K562 (cell line): ENCODE measurements at regions not wholly inside any gene's neighbourhood (a gene's known extent, or its start where the extent isn't known, plus 50 kb on each side); places are given as distances from the start of the nearest gene placed in this dataset.

ENCODE experiments used
- ATAC-seq: fragments of 200-7000 bp; cut with Tn5 transposase; 3 replicates; pipeline ENCODE4 v1.9.1; 2020; ENCODE audit warnings: moderate library complexity
- BruUV-seq: library from RNA; stranded (reverse); fragments of 400-500 nt; replicated peaks from 2 replicates; lab custom pipeline; 2021; lab: Mats Ljungman, UMichigan
- CTCF ChIA-PET: fragments of 300-600 bp; formaldehyde crosslinking; extraction: SDS; loops from one replicate; lab custom pipeline; 2021; ENCODE audit warnings: low intra/inter-chr PET ratio; lab: Yijun Ruan, JAX
- POLR2A ChIA-PET: fragments of 300-600, 350-650 bp; sonication (Branson Sonifier 250); formaldehyde crosslinking; extraction: SDS; loops from one replicate; lab custom pipeline; 2021; ENCODE audit warnings: antibody characterized with exemption, inconsistent platforms; lab: Yijun Ruan, JAX
- DNase-seq, 4 experiments: peaks; one replicate each; pipeline versions ENCODE4 v3.0.0 to v3.0.0-alpha.2; 2011 to 2018; ENCODE audit warnings: low spot score in 3 of 4, mixed read lengths in 3 of 4; ENCODE audit errors: extremely low read depth in 1 of 4
- FAIRE-seq: peaks from 2 replicates; lab custom pipeline; 2011; peaks lifted over from hg19 to GRCh38; lab: Jason Lieb, UNC
- H2AFZ ChIP-seq: 2 replicates; pipeline ENCODE4 v1.6.0; 2011; ENCODE audit warnings: low read depth, low read length, control low read depth, inconsistent platforms
- H3K27ac ChIP-seq: fragments of 200-600 bp; 3 replicates; pipeline ENCODE4 v1.8.0; 2011; ENCODE audit warnings: low read depth, mild to moderate bottlenecking, control low read depth, inconsistent platforms, low read length, moderate library complexity, mixed read lengths; ENCODE audit errors: extremely low read depth
- H3K27me3 ChIP-seq, 2 experiments: fragments of 300-600 bp in 1 of 2; 2 replicates in 1 of 2; 3 replicates in 1 of 2; pipeline versions ENCODE4 v1.6.0 to v1.8.0; 2011; ENCODE audit warnings: inconsistent platforms in 2 of 2, low read length in 2 of 2, mild to moderate bottlenecking in 1 of 2, mixed read lengths in 1 of 2, moderate library complexity in 1 of 2; ENCODE audit not compliant: control insufficient read depth in 2 of 2, insufficient read depth in 2 of 2
- H3K36me3 ChIP-seq: fragments of 300-600 bp; 3 replicates; pipeline ENCODE4 v1.8.0; 2011; ENCODE audit warnings: mild to moderate bottlenecking, low read length, inconsistent platforms; ENCODE audit not compliant: control insufficient read depth, insufficient read depth
- H3K4me1 ChIP-seq, 2 experiments: fragments of 200-600 bp in 1 of 2; replicated peaks in 1 of 2; 2 replicates in 1 of 2; 3 replicates in 1 of 2; pipeline versions ENCODE4 v1.5.1 to v1.8.0; 2011; ENCODE audit warnings: inconsistent platforms in 2 of 2, low read length in 2 of 2, mild to moderate bottlenecking in 1 of 2, mixed read lengths in 1 of 2, moderate library complexity in 1 of 2; ENCODE audit not compliant: control insufficient read depth in 2 of 2, insufficient read depth in 2 of 2
- H3K4me2 ChIP-seq: 2 replicates; pipeline ENCODE4 v1.6.1; 2011; ENCODE audit warnings: low read length, control low read depth, inconsistent platforms, mixed read lengths; ENCODE audit not compliant: insufficient read depth
- H3K4me3 ChIP-seq: fragments of 200-600 bp; sonication (generic), shearing (Covaris generic); 2 replicates; pipeline ENCODE4 v1.5.1; 2016; ENCODE audit warnings: control low read depth, inconsistent platforms
- H3K79me2 ChIP-seq: fragments of 200-600 bp; 3 replicates; pipeline ENCODE4 v1.8.0; 2011; ENCODE audit warnings: low read length, inconsistent platforms; ENCODE audit not compliant: control insufficient read depth, insufficient read depth
- H3K9ac ChIP-seq, 2 experiments: 2 replicates each; pipeline versions ENCODE4 v1.6.0 to v1.6.1; 2011; ENCODE audit warnings: low read depth in 2 of 2, low read length in 2 of 2, control low read depth in 1 of 2, inconsistent platforms in 1 of 2, mild to moderate bottlenecking in 1 of 2, mixed read lengths in 1 of 2; ENCODE audit not compliant: insufficient read depth in 1 of 2
- H3K9me1 ChIP-seq: one replicate; pipeline ENCODE4 v1.6.0; 2011; ENCODE audit warnings: inconsistent platforms, mild to moderate bottlenecking, low read length, moderate library complexity; ENCODE audit not compliant: control insufficient read depth, insufficient read depth
- H3K9me3 ChIP-seq: replicated peaks from 2 replicates; pipeline ENCODE4 v1.5.1; 2011; ENCODE audit warnings: low read depth, low read length, inconsistent platforms; ENCODE audit not compliant: control insufficient read depth, insufficient read depth
- H4K20me1 ChIP-seq: replicated peaks from 2 replicates; pipeline ENCODE4 v1.6.1; 2011; ENCODE audit warnings: low read length, inconsistent platforms, mixed read lengths; ENCODE audit not compliant: control insufficient read depth, insufficient read depth
- ADNP ChIP-seq: fragments of 200-800 bp; sonication (Bioruptor generic); IDR thresholded peaks from 2 replicates; pipeline ENCODE4 v1.6.1; 2016; ENCODE audit warnings: missing genetic modification characterization, missing compliant biosample characterization
- MEIS2 ChIP-seq: fragments of 450-650 bp; IDR thresholded peaks from 2 replicates; pipeline ENCODE4 v1.6.1; 2014; ENCODE audit warnings: mild to moderate bottlenecking; ENCODE audit not compliant: partially characterized antibody
- RAD21 ChIP-seq, 2 experiments: fragments of 250-450 bp in 1 of 2; fragments of 450-650 bp in 1 of 2; sonication (Bioruptor Pico) in 1 of 2; formaldehyde crosslinking in 1 of 2; IDR thresholded peaks in 1 of 2; conservative IDR thresholded peaks in 1 of 2; 2 replicates each; pipeline versions ENCODE4 v1.4.0 to v1.8.0; 2020 to 2022; ENCODE audit warnings: mild to moderate bottlenecking in 2 of 2, moderate library complexity in 1 of 2
- WGBS: fragments of 100-300 bp; shearing (Covaris generic); methylation state at CpG from one replicate; pipeline ENCODE4 v1.1.6; 2016; ENCODE audit warnings: low coverage, mixed read lengths; ENCODE audit not compliant: insufficient coverage; ENCODE audit errors: missing lambda C conversion rate; 5-methylcytosine and 5-hydroxymethylcytosine counted together
- in situ Hi-C: fragments of 300-500 bp; cut with MboI; formaldehyde crosslinking; loops from 4 replicates; pipeline ENCODE4 v1.15.0; 2018; ENCODE audit warnings: inconsistent platforms, mixed read lengths
- intact Hi-C: fragments of 100-400 bp; cut with micrococcal nuclease; formaldehyde crosslinking; loops from 2 replicates; pipeline ENCODE4 v1.14.2; 2022
- TF ChIP-seq, protein P1 (sequence below), 3 experiments: IDR thresholded peaks in 2 of 3; conservative IDR thresholded peaks in 1 of 3; 2 replicates each; pipeline ENCODE4 v1.5.1; 2011 to 2012; ENCODE audit warnings: low read length in 3 of 3, mild to moderate bottlenecking in 3 of 3, control low read depth in 2 of 3, improper control_type of control experiment in 1 of 3, inconsistent platforms in 1 of 3, low read depth in 1 of 3, mixed read lengths in 1 of 3, moderate library complexity in 1 of 3; ENCODE audit not compliant: insufficient read depth in 2 of 3
- TF ChIP-seq, protein P2 (sequence below), 2 experiments: fragments of 450-650 bp; formaldehyde crosslinking in 1 of 2; IDR thresholded peaks; 2 replicates each; pipeline versions ENCODE4 v1.4.0 to v1.6.1; 2014 to 2020; ENCODE audit warnings: mild to moderate bottlenecking in 2 of 2, borderline replicate concordance in 1 of 2, low read depth in 1 of 2

DNA sequence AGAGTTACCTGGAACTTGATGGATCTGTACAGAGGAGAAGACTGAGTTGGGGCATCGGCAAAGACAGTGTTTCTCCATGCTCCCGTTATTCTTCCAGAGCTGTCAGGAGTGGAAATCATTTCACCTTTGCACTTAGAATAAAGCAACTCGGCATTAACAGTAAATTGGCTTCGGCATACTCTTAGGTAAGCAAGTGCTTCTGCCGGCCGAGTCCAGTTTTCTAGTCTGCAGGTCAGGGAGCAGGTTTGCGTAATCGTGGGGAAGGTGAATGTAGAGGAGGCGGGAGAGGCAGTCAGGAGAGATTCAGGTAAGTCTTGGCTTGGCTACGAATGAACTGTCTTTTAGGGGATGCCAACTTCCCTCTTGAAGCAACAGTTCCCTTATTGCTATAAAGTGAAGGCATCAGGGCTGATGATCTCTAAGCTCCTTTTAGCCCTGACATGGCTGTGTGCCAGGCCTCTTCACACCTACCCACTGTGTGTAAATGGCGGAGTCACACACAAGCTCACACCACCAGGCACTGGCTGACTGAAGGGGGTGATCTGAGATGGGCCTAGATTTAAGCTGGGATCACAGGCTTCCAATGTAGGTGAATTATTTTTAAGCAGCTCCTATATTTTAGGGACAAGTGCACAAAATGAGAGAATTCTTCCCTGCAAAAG is 127.1 kb downstream of the GATA3 start:
- CTCF ChIA-PET: no interaction called here
- no peak for FAIRE-seq
- POLR2A ChIA-PET: interaction anchor here (0.6 kb wide), 1 partner anchor 193 kb away, joined by 3 read pairs; no protein-coding TSS in a partner anchor

More for the DNA sequence above, 127.1 kb downstream of the GATA3 start:
- DNase-seq (no peak), ATAC-seq (no peak)
- in situ Hi-C loops (no loop called here), intact Hi-C loops (no loop called here)
- no peak overlapping the region for H3K4me3 ChIP-seq
- no peak overlapping the region for H3K9ac ChIP-seq
- H3K4me2 ChIP-seq: no peak overlapping the region
- H3K36me3 ChIP-seq: no peaks in the 10 kb centered on the region
- H3K27ac ChIP-seq: no peak overlapping the region
- no peaks in the 10 kb centered on the region for H3K4me1 ChIP-seq
- H3K9me3 ChIP-seq: no peaks in the 10 kb centered on the region
- TF ChIP-seq, protein P1, sequence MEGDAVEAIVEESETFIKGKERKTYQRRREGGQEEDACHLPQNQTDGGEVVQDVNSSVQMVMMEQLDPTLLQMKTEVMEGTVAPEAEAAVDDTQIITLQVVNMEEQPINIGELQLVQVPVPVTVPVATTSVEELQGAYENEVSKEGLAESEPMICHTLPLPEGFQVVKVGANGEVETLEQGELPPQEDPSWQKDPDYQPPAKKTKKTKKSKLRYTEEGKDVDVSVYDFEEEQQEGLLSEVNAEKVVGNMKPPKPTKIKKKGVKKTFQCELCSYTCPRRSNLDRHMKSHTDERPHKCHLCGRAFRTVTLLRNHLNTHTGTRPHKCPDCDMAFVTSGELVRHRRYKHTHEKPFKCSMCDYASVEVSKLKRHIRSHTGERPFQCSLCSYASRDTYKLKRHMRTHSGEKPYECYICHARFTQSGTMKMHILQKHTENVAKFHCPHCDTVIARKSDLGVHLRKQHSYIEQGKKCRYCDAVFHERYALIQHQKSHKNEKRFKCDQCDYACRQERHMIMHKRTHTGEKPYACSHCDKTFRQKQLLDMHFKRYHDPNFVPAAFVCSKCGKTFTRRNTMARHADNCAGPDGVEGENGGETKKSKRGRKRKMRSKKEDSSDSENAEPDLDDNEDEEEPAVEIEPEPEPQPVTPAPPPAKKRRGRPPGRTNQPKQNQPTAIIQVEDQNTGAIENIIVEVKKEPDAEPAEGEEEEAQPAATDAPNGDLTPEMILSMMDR (IDR thresholded peaks at IDR 0.05 in 2 of 3, conservative IDR thresholded peaks at IDR 0.05 in 1 of 3; ENCODE audit: insufficient read depth in 2 of 3, low read depth in 1 of 3, low read length in 3 of 3): no peak
- no peak for TF ChIP-seq RAD21 (CRISPR knock-in tag; conservative IDR thresholded peaks at IDR 0.05 in 1 of 2, IDR thresholded peaks at IDR 0.05 in 1 of 2)
- no peak for TF ChIP-seq MEIS2
- no peak for TF ChIP-seq ADNP (tag)
- TF ChIP-seq, protein P2, sequence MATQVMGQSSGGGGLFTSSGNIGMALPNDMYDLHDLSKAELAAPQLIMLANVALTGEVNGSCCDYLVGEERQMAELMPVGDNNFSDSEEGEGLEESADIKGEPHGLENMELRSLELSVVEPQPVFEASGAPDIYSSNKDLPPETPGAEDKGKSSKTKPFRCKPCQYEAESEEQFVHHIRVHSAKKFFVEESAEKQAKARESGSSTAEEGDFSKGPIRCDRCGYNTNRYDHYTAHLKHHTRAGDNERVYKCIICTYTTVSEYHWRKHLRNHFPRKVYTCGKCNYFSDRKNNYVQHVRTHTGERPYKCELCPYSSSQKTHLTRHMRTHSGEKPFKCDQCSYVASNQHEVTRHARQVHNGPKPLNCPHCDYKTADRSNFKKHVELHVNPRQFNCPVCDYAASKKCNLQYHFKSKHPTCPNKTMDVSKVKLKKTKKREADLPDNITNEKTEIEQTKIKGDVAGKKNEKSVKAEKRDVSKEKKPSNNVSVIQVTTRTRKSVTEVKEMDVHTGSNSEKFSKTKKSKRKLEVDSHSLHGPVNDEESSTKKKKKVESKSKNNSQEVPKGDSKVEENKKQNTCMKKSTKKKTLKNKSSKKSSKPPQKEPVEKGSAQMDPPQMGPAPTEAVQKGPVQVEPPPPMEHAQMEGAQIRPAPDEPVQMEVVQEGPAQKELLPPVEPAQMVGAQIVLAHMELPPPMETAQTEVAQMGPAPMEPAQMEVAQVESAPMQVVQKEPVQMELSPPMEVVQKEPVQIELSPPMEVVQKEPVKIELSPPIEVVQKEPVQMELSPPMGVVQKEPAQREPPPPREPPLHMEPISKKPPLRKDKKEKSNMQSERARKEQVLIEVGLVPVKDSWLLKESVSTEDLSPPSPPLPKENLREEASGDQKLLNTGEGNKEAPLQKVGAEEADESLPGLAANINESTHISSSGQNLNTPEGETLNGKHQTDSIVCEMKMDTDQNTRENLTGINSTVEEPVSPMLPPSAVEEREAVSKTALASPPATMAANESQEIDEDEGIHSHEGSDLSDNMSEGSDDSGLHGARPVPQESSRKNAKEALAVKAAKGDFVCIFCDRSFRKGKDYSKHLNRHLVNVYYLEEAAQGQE (IDR thresholded peaks at IDR 0.05; ENCODE audit: borderline replicate concordance): no peak
- TF ChIP-seq, protein P2 (CRISPR knock-in tag; IDR thresholded peaks at IDR 0.05; ENCODE audit: low read depth): no peak
- 1% methylated on average over 11 of the region's 11 CpGs for WGBS
- no peaks in the 10 kb centered on the region for H3K79me2 ChIP-seq
- BruUV-seq: no TSS peak
- no peaks in the 10 kb centered on the region for H3K9me1 ChIP-seq
- no peaks in the 10 kb centered on the region for H4K20me1 ChIP-seq
- peaks cover 0 to 6% of the 10 kb centered on the region in 2 experiments; a peak in 1 of 5 replicates for H3K27me3 ChIP-seq
- H2AFZ ChIP-seq: no peak overlapping the region
